GM19397 (cell line): ENCODE measurements at regions not wholly inside any gene's neighbourhood (a gene's known extent, or its start where the extent isn't known, plus 50 kb on each side); places are given as distances from the start of the nearest gene placed in this dataset.
"Not testable (repeated sequence)": the region's sequence is repeated elsewhere in the genome, so short reads cannot be mapped to it uniquely, and the experiment has no call there.

ENCODE experiments used
- ATAC-seq: cut with Tn5 transposase; IDR thresholded peaks from one replicate; pipeline ENCODE4 v1.9.1; 2021; ENCODE audit warnings: mild to moderate bottlenecking, moderate library complexity; ENCODE audit not compliant: unreplicated experiment

GRCh38 chr17:72563952-72564351 lies 443.1 kb downstream of the SOX9 start:
- ATAC-seq: no peak

GRCh38 chr17:72565006-72565405 lies 444.2 kb downstream of the SOX9 start:
- no peak for ATAC-seq

DNA sequence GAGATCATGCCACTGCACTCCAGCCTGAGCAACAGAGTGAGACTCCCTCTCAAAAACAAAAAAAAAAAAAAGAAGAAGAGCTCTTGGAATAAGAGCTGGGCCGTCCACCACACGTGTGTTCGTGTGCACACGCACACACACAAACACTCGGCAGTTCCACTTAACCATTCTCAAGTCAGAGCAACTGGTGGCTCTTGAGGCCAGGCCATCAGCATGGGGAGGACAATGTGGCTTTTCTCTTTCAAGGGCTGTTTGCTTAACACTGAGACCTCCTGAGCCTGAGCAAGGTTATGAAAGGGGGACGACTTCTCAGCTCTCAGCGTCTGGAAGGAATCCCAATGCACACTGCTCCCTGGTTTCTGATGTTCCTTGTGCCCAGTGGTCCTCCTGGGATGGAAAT lies 444.9 kb downstream of the SOX9 start:
- no peak for ATAC-seq

GRCh38 chr17:72566671-72567484 lies 446.1 kb downstream of the SOX9 start:
- no peak for ATAC-seq

- ATAC-seq: no peak
Observed at GRCh38 chr17:72567774-72568173, 447.0 kb downstream of the SOX9 start.

- ATAC-seq: no peak
Observed at GRCh38 chr17:72569148-72569946, 448.5 kb downstream of the SOX9 start.

DNA sequence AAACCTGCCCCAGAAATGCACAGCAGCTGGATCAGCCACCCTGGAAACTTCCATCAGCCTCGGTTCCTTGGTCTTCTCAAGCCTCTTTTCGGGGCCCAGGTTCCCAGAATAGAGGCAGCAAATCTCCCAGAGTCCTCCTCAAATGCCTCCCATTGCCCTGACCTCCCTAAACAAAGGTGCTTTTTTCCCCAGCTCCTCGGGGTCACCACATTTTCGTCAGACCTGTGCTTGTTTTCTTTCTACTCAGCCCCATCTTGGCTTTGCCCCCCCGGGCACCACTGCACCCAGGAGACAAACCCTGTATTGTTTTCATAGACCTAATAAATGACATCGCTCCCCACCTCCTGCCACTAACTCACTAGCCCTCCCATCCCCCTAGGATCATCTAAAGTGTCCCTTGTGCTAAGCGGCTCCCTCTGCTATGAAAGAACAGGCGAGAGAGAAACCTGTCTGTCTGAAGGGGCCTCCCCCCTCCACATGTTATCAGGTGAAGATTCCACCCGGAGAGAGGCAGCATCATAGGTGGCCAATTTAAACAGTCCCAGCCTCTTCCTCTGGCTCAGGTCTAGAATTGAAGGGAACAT lies 451.1 kb downstream of the SOX9 start:
- ATAC-seq: no peak

DNA sequence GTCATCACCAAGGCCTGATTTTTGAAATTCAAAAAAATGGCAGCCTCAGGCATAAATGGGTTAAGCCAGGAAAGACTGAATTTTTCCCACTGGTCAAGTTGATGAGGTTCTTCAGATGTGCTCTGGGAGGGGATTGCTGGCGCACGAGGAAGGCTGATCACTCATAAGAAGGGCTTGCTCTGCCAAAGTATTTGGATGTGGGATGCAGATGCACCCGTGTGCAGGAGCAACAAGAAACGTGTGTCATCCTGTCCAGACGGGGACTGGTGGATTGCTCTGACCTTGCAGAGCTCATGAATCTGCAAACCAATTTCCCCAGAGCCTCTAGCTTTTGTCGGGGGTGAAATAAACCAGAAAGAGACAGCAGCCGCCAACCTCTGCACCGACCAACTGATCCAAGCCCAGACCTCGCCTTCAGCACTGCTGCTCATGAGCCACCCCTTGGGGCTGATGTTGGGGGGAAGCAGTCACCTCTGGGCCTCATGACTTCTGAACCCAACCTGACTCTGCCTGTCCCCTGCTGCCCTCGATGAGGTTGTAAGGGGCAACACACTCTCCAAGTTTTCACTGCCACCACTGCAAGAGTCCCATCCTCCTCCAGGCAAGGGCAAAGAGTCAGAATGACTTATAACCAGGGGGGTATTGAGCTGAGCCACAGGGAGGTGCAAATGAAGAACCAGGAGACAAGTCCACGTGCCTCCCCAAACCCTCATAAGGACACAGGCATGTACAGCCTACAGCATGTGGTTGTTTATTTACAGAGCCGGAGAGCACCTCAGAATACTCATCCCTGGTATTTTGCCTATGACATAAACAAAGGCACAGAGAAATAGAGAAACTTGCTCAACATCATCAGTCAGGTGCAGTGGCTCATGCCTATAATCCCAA lies 452.0 kb downstream of the SOX9 start:
- ATAC-seq: no peak

DNA sequence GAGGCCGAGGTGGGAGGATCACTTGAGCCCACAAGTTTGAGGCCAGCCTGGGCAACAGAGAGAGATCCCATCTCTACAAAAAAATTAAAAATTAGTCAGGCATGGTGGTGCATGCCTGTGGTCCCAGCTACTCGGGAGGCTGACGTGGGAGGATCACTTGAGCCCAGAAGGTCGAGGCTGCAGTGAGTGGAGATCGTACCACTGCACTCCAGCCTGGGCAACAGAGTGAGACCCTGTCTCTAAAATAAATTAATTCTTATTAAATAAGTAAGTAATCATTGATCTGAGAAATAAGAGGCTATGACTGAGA lies 452.6 kb downstream of the SOX9 start:
- ATAC-seq: not testable (repeated sequence)

- ATAC-seq: no peak
Observed at GRCh38 chr17:72574675-72575510, 454.1 kb downstream of the SOX9 start.

- ATAC-seq: no peak
Observed at GRCh38 chr17:72575542-72576233, 454.9 kb downstream of the SOX9 start.

- no peak for ATAC-seq
Observed at GRCh38 chr17:72576289-72576759, 455.5 kb downstream of the SOX9 start.

DNA sequence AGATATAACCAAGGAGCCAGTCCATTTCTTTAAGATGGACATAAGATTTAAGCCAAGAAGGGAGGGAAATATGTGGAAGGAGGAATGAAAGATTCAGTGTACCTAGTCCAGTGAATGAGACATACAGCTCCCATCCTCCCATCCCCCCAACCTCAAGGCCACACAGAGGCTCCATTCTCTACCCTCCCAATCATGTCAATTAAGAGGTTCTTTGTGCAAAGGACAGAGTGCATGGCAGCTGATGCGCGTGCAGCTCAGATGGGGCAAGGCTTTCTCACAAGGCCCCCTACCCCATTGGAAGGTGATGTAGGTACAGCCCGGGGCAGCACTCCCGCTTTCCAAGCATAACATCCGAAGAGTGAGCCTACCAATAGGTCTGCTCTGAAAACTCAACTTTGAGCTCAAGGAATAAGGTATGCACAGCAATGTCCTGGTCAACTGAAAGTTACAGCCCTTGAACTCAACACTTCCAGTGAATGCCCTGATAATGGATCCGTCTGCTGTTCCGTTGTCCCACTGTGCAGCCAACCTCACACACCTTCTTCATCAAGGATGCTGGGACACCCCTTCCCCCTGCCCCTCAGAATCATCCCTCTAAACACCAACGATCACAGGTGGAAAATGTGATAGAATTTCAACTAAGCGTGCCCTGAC lies 458.1 kb downstream of the SOX9 start:
- ATAC-seq: no peak

DNA sequence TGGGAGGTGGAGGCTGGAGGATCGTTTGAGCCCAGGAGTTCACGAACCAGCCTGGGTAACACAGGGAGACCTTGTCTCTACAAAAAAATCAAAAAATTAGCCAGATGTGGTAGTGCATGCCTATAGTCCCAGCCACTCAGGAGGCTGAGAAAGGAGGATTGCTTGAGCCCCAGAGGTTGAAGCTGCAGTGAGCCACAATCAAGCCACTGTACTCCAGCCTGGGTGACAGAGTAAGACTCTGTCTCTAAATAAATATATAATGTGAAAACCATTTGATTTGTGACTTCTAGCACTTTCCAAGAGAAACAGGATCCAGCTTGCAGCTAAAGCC lies 459.1 kb downstream of the SOX9 start:
- no peak for ATAC-seq

DNA sequence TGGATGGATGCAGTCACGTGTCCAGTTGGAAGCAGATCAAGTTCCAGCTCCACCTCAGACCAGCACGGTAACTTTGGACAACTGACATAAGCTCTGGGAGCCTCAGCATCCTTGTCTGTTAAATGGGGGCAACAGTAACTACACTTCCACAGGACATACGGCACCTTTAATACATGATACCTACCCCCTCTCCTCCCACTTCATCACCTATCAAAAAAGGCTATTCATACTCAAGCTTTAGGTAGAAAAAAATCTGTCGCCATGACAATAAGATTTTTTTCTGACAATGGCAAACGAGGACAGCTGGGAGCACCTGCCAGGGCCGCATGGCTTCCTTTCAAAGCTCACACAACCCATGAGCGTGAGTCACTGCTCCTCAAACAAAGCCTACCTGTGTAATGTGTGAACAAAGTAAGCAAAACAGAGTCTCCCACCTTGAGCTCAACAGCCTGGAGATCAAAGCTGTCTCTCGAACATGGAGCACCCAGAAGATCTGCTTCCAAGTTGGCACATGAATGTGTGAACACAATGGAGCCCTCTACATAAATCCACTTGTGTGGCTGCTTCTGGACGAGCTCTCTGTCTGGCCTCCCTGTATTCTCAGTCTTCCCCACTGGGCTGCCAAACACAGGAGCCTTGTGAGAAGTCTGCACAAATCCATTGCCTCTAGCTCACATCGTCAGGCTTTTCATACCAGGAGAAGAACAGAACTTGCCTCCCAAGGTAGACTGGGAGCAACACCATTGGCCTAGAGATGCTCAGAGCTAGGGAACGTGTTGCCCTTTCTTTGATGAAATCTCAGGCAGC lies 459.7 kb downstream of the SOX9 start:
- ATAC-seq: no peak

DNA sequence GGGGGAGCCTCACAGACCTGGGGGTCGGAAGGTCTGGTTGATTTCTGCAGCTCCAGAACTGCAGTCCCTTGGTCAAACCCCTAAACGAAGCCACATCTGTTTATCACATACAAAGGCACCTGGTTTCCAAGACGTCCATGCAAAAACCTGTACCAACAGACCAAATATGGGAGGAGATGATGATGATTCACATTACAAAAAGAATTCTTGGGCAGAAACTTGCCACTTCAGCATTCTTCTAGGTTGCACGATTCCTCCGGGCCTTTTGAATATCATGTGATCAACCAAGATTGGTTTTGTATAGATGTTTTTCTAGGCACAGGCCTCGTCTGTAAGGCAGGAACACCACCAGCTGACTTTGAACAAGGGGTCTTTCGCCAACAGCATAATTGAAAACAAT lies 466.3 kb downstream of the SOX9 start:
- no peak for ATAC-seq

GRCh38 chr17:72587773-72588511 lies 467.1 kb downstream of the SOX9 start:
- no peak for ATAC-seq

- no peak for ATAC-seq
Observed at GRCh38 chr17:72588561-72588960, 467.7 kb downstream of the SOX9 start.
